Ovary (tissue), 3 donors: ENCODE measurements at regions not wholly inside any gene's neighbourhood (a gene's known extent, or its start where the extent isn't known, plus 50 kb on each side); places are given as distances from the start of the nearest gene placed in this dataset.
"Not testable (repeated sequence)": the region's sequence is repeated elsewhere in the genome, so short reads cannot be mapped to it uniquely, and the experiment has no call there.

Experiments used
- EP300 ChIP-seq: sonication (generic); formaldehyde crosslinking; IDR thresholded peaks from one replicate; pipeline ENCODE4 v1.6.1; 2017; ENCODE audit warnings: antibody characterized with exemption
- TF ChIP-seq, protein P1 (sequence below), 3 donors: fragments of 450-650 bp in 2 of 3; fragments of 200-600 bp in 1 of 3; IDR thresholded peaks; one replicate each; pipeline versions ENCODE4 v1.5.1 to v1.8.0; 2016 to 2022; ENCODE audit warnings: antibody characterized with exemption in 3 of 3, mild to moderate bottlenecking in 1 of 3
- donor health status: DM: no; HTN: no; CAD: no.

- TF ChIP-seq, protein P1, sequence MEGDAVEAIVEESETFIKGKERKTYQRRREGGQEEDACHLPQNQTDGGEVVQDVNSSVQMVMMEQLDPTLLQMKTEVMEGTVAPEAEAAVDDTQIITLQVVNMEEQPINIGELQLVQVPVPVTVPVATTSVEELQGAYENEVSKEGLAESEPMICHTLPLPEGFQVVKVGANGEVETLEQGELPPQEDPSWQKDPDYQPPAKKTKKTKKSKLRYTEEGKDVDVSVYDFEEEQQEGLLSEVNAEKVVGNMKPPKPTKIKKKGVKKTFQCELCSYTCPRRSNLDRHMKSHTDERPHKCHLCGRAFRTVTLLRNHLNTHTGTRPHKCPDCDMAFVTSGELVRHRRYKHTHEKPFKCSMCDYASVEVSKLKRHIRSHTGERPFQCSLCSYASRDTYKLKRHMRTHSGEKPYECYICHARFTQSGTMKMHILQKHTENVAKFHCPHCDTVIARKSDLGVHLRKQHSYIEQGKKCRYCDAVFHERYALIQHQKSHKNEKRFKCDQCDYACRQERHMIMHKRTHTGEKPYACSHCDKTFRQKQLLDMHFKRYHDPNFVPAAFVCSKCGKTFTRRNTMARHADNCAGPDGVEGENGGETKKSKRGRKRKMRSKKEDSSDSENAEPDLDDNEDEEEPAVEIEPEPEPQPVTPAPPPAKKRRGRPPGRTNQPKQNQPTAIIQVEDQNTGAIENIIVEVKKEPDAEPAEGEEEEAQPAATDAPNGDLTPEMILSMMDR (IDR thresholded peaks at IDR 0.05): not testable (repeated sequence)
- not testable (repeated sequence) for TF ChIP-seq EP300
These were observed 60.6 kb upstream of the DCN start for GRCh38 chr12:91243177-91243576.
